Esophagus squamous epithelium (tissue), 4 donors: ENCODE measurements at regions not wholly inside any gene's neighbourhood (a gene's known extent, or its start where the extent isn't known, plus 50 kb on each side); places are given as distances from the start of the nearest gene placed in this dataset.

Experiments used
- CTCF ChIP-seq, 6 experiments: fragments of 450-650 bp in 4 of 6; fragments of 200-600 bp in 2 of 6; sonication (generic) in 2 of 6; IDR thresholded peaks; one replicate each; pipeline ENCODE4 v1.5.1; 2016 to 2019; ENCODE audit warnings: antibody characterized with exemption in 6 of 6, mild to moderate bottlenecking in 4 of 6, moderate library complexity in 4 of 6
- POLR2A ChIP-seq, 4 donors: fragments of 450-650 bp; IDR thresholded peaks; one replicate each; pipeline ENCODE4 v1.6.1; 2017; ENCODE audit warnings: antibody characterized with exemption in 4 of 4, mild to moderate bottlenecking in 4 of 4, moderate library complexity in 3 of 4

DNA sequence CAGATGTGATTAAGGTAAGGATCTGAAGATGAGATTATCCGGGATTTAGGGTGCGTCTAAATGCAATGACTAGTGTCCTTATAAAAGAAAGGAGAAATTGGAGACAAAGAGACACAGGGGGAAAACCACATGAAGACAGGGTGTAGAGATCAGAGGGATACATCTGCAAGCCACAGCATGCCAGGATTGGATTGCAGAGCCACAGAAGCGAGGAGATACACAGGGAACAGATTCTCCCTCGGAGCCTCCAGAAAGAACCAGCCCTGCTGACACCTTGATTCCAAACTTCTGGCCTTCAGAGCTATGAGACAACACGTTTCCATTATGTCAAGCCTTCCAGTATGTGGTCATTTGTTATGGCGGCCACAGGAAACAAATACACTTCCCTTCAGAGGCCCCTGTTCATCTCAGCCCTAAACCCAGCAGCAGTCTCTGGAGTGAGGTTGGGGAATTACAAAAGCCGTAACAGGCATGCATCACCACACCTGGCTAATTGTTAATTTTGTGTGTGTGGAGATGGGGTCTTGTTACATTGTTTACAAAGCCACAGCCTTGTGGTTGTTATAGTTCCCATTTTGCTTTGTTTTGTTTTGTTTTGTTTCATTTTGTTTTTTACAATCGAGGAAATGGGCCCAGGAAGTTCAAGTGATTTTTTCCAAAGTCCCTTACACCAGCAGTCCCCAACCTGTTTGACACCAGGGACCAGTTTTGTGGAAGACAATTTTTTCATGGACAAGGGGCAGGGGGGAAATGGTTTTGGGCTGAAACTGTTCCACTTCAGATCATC, 51.6 kb upstream of the LYRM9 start:
- TF ChIP-seq POLR2A (IDR thresholded peaks at IDR 0.05) (no peak), CTCF (IDR thresholded peaks at IDR 0.05) (no peak)
